Raji (cell line): ENCODE measurements at regions not wholly inside any gene's neighbourhood (a gene's known extent, or its start where the extent isn't known, plus 50 kb on each side); places are given as distances from the start of the nearest gene placed in this dataset.

ENCODE experiments used
- POLR2A ChIP-seq: IDR thresholded peaks from 2 replicates; pipeline ENCODE4 v1.6.1; 2011; ENCODE audit warnings: low read depth, low read length, control low read depth; ENCODE audit not compliant: insufficient read depth

GRCh38 chr13:39961036-39961435 lies 305.6 kb downstream of the COG6 start:
- no peak for TF ChIP-seq POLR2A

- no peak for TF ChIP-seq POLR2A
These were observed 308.1 kb downstream of the COG6 start for GRCh38 chr13:39963612-39964011.

GRCh38 chr13:39965309-39965708 lies 309.8 kb downstream of the COG6 start:
- no peak for TF ChIP-seq POLR2A

- no peak for TF ChIP-seq POLR2A
These were observed 311.9 kb downstream of the COG6 start for GRCh38 chr13:39967199-39967959.

GRCh38 chr13:39968646-39969475 lies 313.4 kb downstream of the COG6 start:
- no peak for TF ChIP-seq POLR2A

- no peak for TF ChIP-seq POLR2A
These were observed 314.9 kb downstream of the COG6 start for GRCh38 chr13:39970177-39970846.

GRCh38 chr13:39971526-39971925 lies 316.1 kb downstream of the COG6 start:
- TF ChIP-seq POLR2A: no peak

GRCh38 chr13:39976481-39976880 lies 321.0 kb downstream of the COG6 start:
- TF ChIP-seq POLR2A: no peak

GRCh38 chr13:39981056-39981455 lies 325.6 kb downstream of the COG6 start:
- TF ChIP-seq POLR2A: no peak

- TF ChIP-seq POLR2A: no peak
These were observed 327.3 kb downstream of the COG6 start for GRCh38 chr13:39982745-39983144.

- TF ChIP-seq POLR2A: no peak
These were observed 329.6 kb downstream of the COG6 start for GRCh38 chr13:39985071-39985470.

- no peak for TF ChIP-seq POLR2A
These were observed 332.9 kb downstream of the COG6 start for GRCh38 chr13:39988351-39988750.

GRCh38 chr13:39998166-39998565 lies 342.7 kb downstream of the COG6 start:
- no peak for TF ChIP-seq POLR2A

- TF ChIP-seq POLR2A: no peak
These were observed 346.6 kb downstream of the COG6 start for GRCh38 chr13:40002016-40002415.

GRCh38 chr13:40013554-40013953 lies 358.1 kb downstream of the COG6 start:
- no peak for TF ChIP-seq POLR2A
